Endothelial cell of umbilical vein (primary cell): ENCODE measurements at regions not wholly inside any gene's neighbourhood (a gene's known extent, or its start where the extent isn't known, plus 50 kb on each side); places are given as distances from the start of the nearest gene placed in this dataset.
A peak's percentile ranks its signal among the peaks of the same experiment; 100 is the strongest.

Source experiments
- BruUV-seq: library from RNA; stranded (reverse); fragments of 400-500 nt; replicated peaks from 2 replicates; lab custom pipeline; 2021; lab: Mats Ljungman, UMichigan
- CTCF ChIA-PET: fragments of 300-600, 350-600 bp; sonication (Branson Sonifier 250); formaldehyde crosslinking; loops from one replicate; lab custom pipeline; 2021; ENCODE audit warnings: antibody characterized with exemption, inconsistent platforms; lab: Charles Lee
- POLR2A ChIA-PET: fragments of 300-600, 350-600 bp; sonication (Branson Sonifier 250); formaldehyde crosslinking; loops from one replicate; lab custom pipeline; 2021; ENCODE audit warnings: antibody characterized with exemption, inconsistent platforms; lab: Charles Lee
- DNase-seq: peaks from one replicate; pipeline ENCODE4 v3.0.0-alpha.2; 2011; ENCODE audit warnings: low read depth, low spot score
- FAIRE-seq: peaks from 2 replicates; lab custom pipeline; 2011; peaks lifted over from hg19 to GRCh38; lab: Jason Lieb, UNC
- H2AFZ ChIP-seq: 2 replicates; pipeline ENCODE4 v1.6.0; 2012; ENCODE audit warnings: low read depth, low read length, control low read depth, inconsistent platforms
- H3K27ac ChIP-seq: 2 replicates; pipeline ENCODE4 v1.5.1; 2011; ENCODE audit warnings: low read depth, mild to moderate bottlenecking, control low read depth, low read length, moderate library complexity; ENCODE audit not compliant: insufficient read depth
- H3K27me3 ChIP-seq, 2 experiments: 2 replicates each; pipeline versions ENCODE4 v1.6.0 to v1.6.1; 2011; ENCODE audit warnings: low read length in 2 of 2, mixed read lengths in 1 of 2; ENCODE audit not compliant: control insufficient read depth in 2 of 2, insufficient read depth in 2 of 2
- H3K36me3 ChIP-seq, 2 experiments: 2 replicates in 1 of 2; 3 replicates in 1 of 2; pipeline ENCODE4 v1.5.1; 2011; ENCODE audit warnings: low read length in 2 of 2, mild to moderate bottlenecking in 1 of 2, moderate library complexity in 1 of 2; ENCODE audit not compliant: control insufficient read depth in 2 of 2, insufficient read depth in 2 of 2; ENCODE audit errors: extremely low read depth in 1 of 2
- H3K4me1 ChIP-seq: 3 replicates; pipeline ENCODE4 v1.5.1; 2011; ENCODE audit warnings: mild to moderate bottlenecking, low read length; ENCODE audit not compliant: control insufficient read depth, insufficient read depth; ENCODE audit errors: extremely low read depth
- H3K4me2 ChIP-seq: 2 replicates; pipeline ENCODE4 v1.6.1; 2011; ENCODE audit warnings: low read length, control low read depth, mixed read lengths; ENCODE audit not compliant: insufficient read depth
- H3K4me3 ChIP-seq, 3 experiments: fragments of 200-600 bp in 1 of 3; sonication (generic), shearing (Covaris generic) in 1 of 3; replicated peaks in 1 of 3; 2 replicates each; pipeline ENCODE4 v1.5.1; 2011 to 2016; ENCODE audit warnings: control low read depth in 3 of 3, low read length in 3 of 3, mild to moderate bottlenecking in 2 of 3, inconsistent platforms in 1 of 3, low read depth in 1 of 3, moderate library complexity in 1 of 3; ENCODE audit not compliant: insufficient read depth in 1 of 3
- H3K79me2 ChIP-seq: 2 replicates; pipeline ENCODE4 v1.6.0; 2012; ENCODE audit warnings: low read length, inconsistent platforms; ENCODE audit not compliant: control insufficient read depth, insufficient read depth
- H3K9ac ChIP-seq: replicated peaks from 2 replicates; pipeline ENCODE3; 2011; ENCODE audit warnings: low read length, control low read depth; ENCODE audit not compliant: insufficient read depth; ENCODE audit errors: extremely low read depth
- H3K9me1 ChIP-seq: replicated peaks from 3 replicates; pipeline ENCODE4 v1.6.0; 2011; ENCODE audit warnings: mild to moderate bottlenecking, low read length; ENCODE audit not compliant: control insufficient read depth, insufficient read depth; ENCODE audit errors: extremely low read depth
- H3K9me3 ChIP-seq: replicated peaks from 2 replicates; pipeline ENCODE4 v1.5.1; 2012; ENCODE audit warnings: low read length, inconsistent platforms; ENCODE audit not compliant: control insufficient read depth, insufficient read depth
- H4K20me1 ChIP-seq: replicated peaks from 2 replicates; pipeline ENCODE3; 2011; ENCODE audit warnings: mild to moderate bottlenecking, low read length; ENCODE audit not compliant: control insufficient read depth, insufficient read depth; ENCODE audit errors: extremely low read depth
- CTCF ChIP-seq, 2 donors: IDR thresholded peaks; 1 replicate in 1 of 2; 2 replicates in 1 of 2; pipeline ENCODE4 v1.5.1; 2011; ENCODE audit warnings: low read length in 2 of 2, mild to moderate bottlenecking in 2 of 2, moderate library complexity in 2 of 2, control low read depth in 1 of 2, inconsistent platforms in 1 of 2, low read depth in 1 of 2; ENCODE audit not compliant: insufficient read depth in 1 of 2; ENCODE audit errors: extremely low read depth in 1 of 2
- EZH2 ChIP-seq: IDR thresholded peaks from 2 replicates; pipeline ENCODE4 v1.6.1; 2012; ENCODE audit warnings: borderline replicate concordance, low read depth, mild to moderate bottlenecking, moderate library complexity, low read length, inconsistent platforms; ENCODE audit not compliant: severe bottlenecking
- FOS ChIP-seq: IDR thresholded peaks from 2 replicates; pipeline ENCODE4 v1.6.1; 2011; ENCODE audit warnings: mild to moderate bottlenecking, low read length, moderate library complexity, borderline replicate concordance; ENCODE audit not compliant: insufficient read depth
- GATA2 ChIP-seq: IDR thresholded peaks from 2 replicates; pipeline ENCODE4 v1.7.0; 2011; ENCODE audit warnings: low read depth, mild to moderate bottlenecking, moderate library complexity, mixed read lengths, low read length; ENCODE audit not compliant: insufficient read length, insufficient read depth
- JUN ChIP-seq: IDR thresholded peaks from 2 replicates; pipeline ENCODE4 v1.6.1; 2011; ENCODE audit warnings: borderline replicate concordance, low read depth; ENCODE audit not compliant: insufficient read length, insufficient read depth
- MAX ChIP-seq: IDR thresholded peaks from 2 replicates; pipeline ENCODE4 v1.6.1; 2011; ENCODE audit not compliant: insufficient read depth, insufficient read length
- MYC ChIP-seq: IDR thresholded peaks from one replicate; pipeline ENCODE4 v1.6.1; 2011; ENCODE audit warnings: mild to moderate bottlenecking, low read depth, low read length
- POLR2A ChIP-seq: IDR thresholded peaks from 2 replicates; pipeline ENCODE4 v1.6.1; 2012; ENCODE audit warnings: low read depth, mild to moderate bottlenecking, control low read depth, low read length
- POLR2AphosphoS5 ChIP-seq: IDR thresholded peaks from 2 replicates; pipeline ENCODE4 v1.6.1; 2012; ENCODE audit warnings: low read depth, mild to moderate bottlenecking, control low read depth, low read length, moderate library complexity; ENCODE audit not compliant: insufficient read depth
- dilution Hi-C: fragments of 300-500 bp; cut with MboI; formaldehyde crosslinking; loops from one replicate; pipeline ENCODE4 v1.15.0; 2019; ENCODE audit warnings: low sequenced_read_pairs; ENCODE audit not compliant: extremely low pct_ligation_motif_present
- intact Hi-C: fragments of 100-400 bp; cut with micrococcal nuclease; formaldehyde crosslinking; loops from one replicate; pipeline ENCODE4 v1.10.0; 2022

GRCh38 chr12:60148831-60149230 is 553.0 kb downstream of the SLC16A7 start:
- ChIA-PET CTCF (interaction anchor here (1.0 kb wide), 3 partner anchors 16 to 345 kb away, joined by 3 to 4 read pairs (median 3); no protein-coding TSS in a partner anchor), POLR2A (no interaction called here)
- Histone ChIP-seq H3K9me3 (no peaks in the 10 kb centered on the region), H2AFZ (no peak overlapping the region), H3K4me3 (no peak overlapping the region), H3K9me1 (no peaks in the 10 kb centered on the region), H3K9ac (peak overlapping the region; percentile 20), H4K20me1 (no peaks in the 10 kb centered on the region), H3K27ac (peak overlapping the region; percentile 68), H3K4me2 (no peak overlapping the region), H3K4me1 (peaks cover 16% of the 10 kb centered on the region), H3K79me2 (no peaks in the 10 kb centered on the region), H3K36me3 (no peaks in the 10 kb centered on the region), H3K27me3 (no peaks in the 10 kb centered on the region)
- peak; percentile 82 for DNase-seq
- no peak for TF ChIP-seq EZH2
- TF ChIP-seq POLR2AphosphoS5, result peak; percentile 27
- TF ChIP-seq GATA2, result no peak
- TF ChIP-seq MAX, result no peak
- TF ChIP-seq CTCF (IDR thresholded peaks at IDR 0.05; ENCODE audit: extremely low read depth in 1 of 2, insufficient read depth in 1 of 2, low read depth in 1 of 2, low read length in 2 of 2), result no peak
- peak; percentile 68 for TF ChIP-seq FOS
- TF ChIP-seq POLR2A, result no peak
- peak; percentile 75 for TF ChIP-seq JUN
- no peak for TF ChIP-seq MYC
- FAIRE-seq, result peak; percentile 28
- dilution Hi-C loops (no loop called here), intact Hi-C loops (loop anchor here (5.0 to 10.0 kb wide), 2 partner anchors 67 to 304 kb away; no protein-coding TSS in a partner anchor)
- no TSS peak for BruUV-seq
